NCI-H128 (cell line): ENCODE measurements at regions not wholly inside any gene's neighbourhood (a gene's known extent, or its start where the extent isn't known, plus 50 kb on each side); places are given as distances from the start of the nearest gene placed in this dataset.
"Not testable (repeated sequence)": the region's sequence is repeated elsewhere in the genome, so short reads cannot be mapped to it uniquely, and the experiment has no call there.

Experiments
- DNase-seq: peaks from one replicate; lab custom pipeline; 2025; ENCODE audit not compliant: unreplicated experiment; lab: John Stamatoyannopoulos, UW

DNA sequence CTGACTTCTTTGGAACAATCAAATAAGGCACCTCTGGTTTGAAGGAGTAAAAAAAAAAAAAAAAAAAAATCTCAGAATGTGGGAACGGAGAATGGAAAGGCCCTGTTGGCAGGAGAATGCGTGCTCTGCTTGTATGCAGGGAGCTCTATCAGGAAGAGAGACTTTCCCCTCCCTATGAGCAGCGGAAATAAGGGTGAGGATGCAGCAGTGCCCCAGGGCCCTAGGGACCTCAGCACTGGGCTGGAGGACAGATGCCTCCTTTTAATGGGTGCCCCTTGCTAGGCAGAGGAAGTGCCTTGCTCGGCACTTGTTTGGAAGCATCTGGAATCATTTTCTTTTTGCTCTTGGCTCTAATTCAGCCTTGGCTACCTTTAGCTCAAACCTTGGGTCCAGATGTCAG is 283.4 kb upstream of the NBPF12 start:
- DNase-seq, result not testable (repeated sequence)

GRCh38 chr1:146645978-146646604 is 292.0 kb upstream of the NBPF12 start:
- DNase-seq, result not testable (repeated sequence)

GRCh38 chr1:146641534-146641933 is 296.6 kb upstream of the NBPF12 start:
- not testable (repeated sequence) for DNase-seq

GRCh38 chr1:146640671-146641070 is 297.5 kb upstream of the NBPF12 start:
- DNase-seq, result not testable (repeated sequence)

- DNase-seq, result not testable (repeated sequence)
Observed at GRCh38 chr1:146630302-146630701, 307.8 kb upstream of the NBPF12 start.

- not testable (repeated sequence) for DNase-seq
Observed at GRCh38 chr1:146618582-146618981, 319.5 kb upstream of the NBPF12 start.

- DNase-seq, result not testable (repeated sequence)
Observed at GRCh38 chr1:146604681-146605080, 333.4 kb upstream of the NBPF12 start.

GRCh38 chr1:146600720-146601307 is 337.3 kb upstream of the NBPF12 start:
- not testable (repeated sequence) for DNase-seq

DNA sequence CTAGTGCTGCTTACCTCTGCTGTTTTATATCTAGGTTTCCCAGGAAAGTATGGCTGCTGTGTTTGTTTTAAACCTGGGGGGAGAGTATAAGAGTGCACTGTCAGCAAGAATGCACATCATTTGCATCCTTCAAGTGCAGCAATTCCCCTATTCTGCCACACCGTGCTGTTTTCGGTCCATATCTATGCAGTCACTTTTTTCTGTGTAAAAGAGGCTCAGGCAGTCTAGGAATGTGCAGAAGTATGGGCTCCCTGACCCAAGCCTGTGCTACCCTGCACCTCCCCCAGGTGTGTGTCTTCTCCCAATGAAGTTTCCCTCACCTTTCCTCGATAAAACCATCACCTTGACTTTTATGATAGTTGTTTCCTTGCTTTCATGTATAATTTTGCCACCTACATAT is 338.2 kb upstream of the NBPF12 start:
- not testable (repeated sequence) for DNase-seq

GRCh38 chr1:146581229-146581628 is 352.4 kb upstream of the NOTCH2NLA start:
- not testable (repeated sequence) for DNase-seq

DNA sequence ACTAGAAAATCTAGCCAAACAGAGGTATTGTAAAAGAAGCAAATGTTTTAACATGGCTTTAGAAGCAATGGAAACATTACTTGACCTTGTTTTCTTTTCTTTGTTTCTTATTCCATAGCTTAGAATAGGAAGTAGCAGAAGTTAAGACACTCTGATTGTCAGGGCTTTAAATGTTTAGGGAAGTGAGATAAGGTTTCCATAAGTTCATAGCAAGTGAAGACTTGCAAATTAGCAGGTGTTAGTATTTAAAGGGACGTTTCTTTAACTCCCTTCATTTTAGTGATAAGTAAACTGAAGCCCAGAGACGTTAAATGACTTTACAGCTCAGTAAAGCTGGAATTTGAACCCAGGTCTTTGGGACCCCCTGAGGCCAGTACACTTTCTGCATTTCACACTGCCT is 338.7 kb upstream of the NOTCH2NLA start:
- not testable (repeated sequence) for DNase-seq

DNA sequence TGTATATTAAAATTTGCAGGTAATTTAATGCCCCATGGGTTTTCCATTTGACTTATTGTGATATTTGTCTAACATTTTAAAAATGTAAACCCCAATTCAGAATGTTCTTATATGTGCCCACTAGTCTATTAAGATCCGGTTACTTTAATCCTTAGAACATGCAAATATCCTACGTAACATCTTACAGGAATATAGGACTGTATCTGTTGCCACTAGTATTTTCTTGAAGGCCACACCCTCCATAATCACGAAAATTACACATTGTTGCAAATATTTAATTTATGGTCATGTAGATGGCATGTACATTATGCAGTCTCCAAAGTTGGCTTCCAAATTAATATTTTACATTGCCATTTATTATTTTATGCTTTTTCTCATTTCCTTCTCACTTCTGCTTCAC is 329.2 kb upstream of the NOTCH2NLA start:
- DNase-seq, result not testable (repeated sequence)

- DNase-seq, result not testable (repeated sequence)
Observed at GRCh38 chr1:146556405-146556804, 327.6 kb upstream of the NOTCH2NLA start.

GRCh38 chr1:146552414-146552813 is 323.6 kb upstream of the NOTCH2NLA start:
- DNase-seq, result not testable (repeated sequence)

GRCh38 chr1:146548684-146549083 is 319.9 kb upstream of the NOTCH2NLA start:
- not testable (repeated sequence) for DNase-seq

DNA sequence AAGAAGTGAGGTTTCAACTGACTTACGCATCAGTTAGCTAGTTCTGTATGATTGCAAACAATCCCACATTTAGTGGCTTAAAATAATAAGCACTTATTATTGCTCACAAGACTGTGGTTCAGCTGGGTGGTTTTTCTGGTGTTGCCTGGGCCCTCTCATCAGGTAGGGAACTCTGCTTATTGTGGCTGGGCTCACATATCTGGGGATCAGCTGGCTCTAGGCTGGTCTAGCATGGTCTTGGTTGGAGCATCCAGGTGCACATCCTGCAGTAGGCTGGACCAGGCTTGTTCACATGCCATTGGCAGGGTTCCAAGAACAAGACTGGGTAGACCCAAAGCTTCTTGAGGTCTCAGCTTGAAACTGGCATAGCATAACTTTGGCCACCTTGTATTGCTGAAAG is 317.4 kb upstream of the NOTCH2NLA start:
- not testable (repeated sequence) for DNase-seq

GRCh38 chr1:146537775-146538373 is 309.1 kb upstream of the NOTCH2NLA start:
- DNase-seq, result not testable (repeated sequence)

- DNase-seq, result not testable (repeated sequence)
Observed at GRCh38 chr1:146536028-146536427, 307.2 kb upstream of the NOTCH2NLA start.

- not testable (repeated sequence) for DNase-seq
Observed at GRCh38 chr1:146535575-146535974, 306.8 kb upstream of the NOTCH2NLA start.

GRCh38 chr1:146530958-146531357 is 302.1 kb upstream of the NOTCH2NLA start:
- not testable (repeated sequence) for DNase-seq

GRCh38 chr1:146522812-146523211 is 294.0 kb upstream of the NOTCH2NLA start:
- not testable (repeated sequence) for DNase-seq

DNA sequence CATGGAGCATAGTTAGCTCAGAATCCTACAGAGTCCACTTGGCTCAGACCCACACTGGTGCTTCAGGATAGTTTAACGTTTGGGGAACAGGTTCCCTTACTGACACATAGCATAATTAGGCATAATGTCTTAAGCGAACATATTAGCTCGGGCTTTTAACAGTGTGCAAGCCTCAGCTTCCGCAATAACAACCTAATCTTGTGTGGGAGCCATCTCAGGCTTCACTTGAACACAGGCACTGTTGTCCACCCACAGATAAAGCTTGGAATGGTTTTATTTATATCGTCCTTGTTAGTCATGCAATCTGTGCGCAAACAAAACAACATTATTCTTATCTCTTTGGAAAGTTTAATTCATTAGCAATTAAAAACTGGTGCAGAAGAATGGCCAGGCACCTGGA is 293.5 kb upstream of the NOTCH2NLA start:
- not testable (repeated sequence) for DNase-seq
